Lower leg skin (tissue), 4 donors: ENCODE measurements at regions not wholly inside any gene's neighbourhood (a gene's known extent, or its start where the extent isn't known, plus 50 kb on each side); places are given as distances from the start of the nearest gene placed in this dataset.

ENCODE experiments used
- DNase-seq, 2 donors: peaks; one replicate each; pipeline ENCODE4 v3.0.0-alpha.2; 2019; ENCODE audit warnings: low spot score in 2 of 2
- H3K4me3 ChIP-seq: fragments of 200-600 bp; sonication (generic); 2 replicates; pipeline ENCODE4 v1.5.1; 2017; ENCODE audit warnings: mild to moderate bottlenecking, low read depth; ENCODE audit not compliant: poor library complexity, severe bottlenecking
- CTCF ChIP-seq, 3 donors: fragments of 450-650 bp; IDR thresholded peaks; one replicate each; pipeline ENCODE4 v1.5.1; 2016; ENCODE audit warnings: antibody characterized with exemption in 3 of 3, mild to moderate bottlenecking in 3 of 3, moderate library complexity in 2 of 3
- POLR2A ChIP-seq, 2 donors: fragments of 450-650 bp; IDR thresholded peaks; one replicate each; pipeline ENCODE4 v1.6.1; 2016 to 2017; ENCODE audit warnings: antibody characterized with exemption in 2 of 2, mild to moderate bottlenecking in 1 of 2, moderate library complexity in 1 of 2
- WGBS, 2 donors: methylation state at CpG; one replicate each; pipeline ENCODE4 v1.1.5; 2018; 5-methylcytosine and 5-hydroxymethylcytosine counted together
- intact Hi-C: fragments of 100-400 bp; cut with DNase I; formaldehyde crosslinking; loops from one replicate; pipeline ENCODE4 v1.15.0; 2023; ENCODE audit warnings: low total_unique reads

GRCh38 chr11:57121996-57122395, 59.8 kb upstream of the LRRC55 start:
- intact Hi-C loops = loop anchor here (5.0 kb wide), 1 partner anchor 280 kb away; no protein-coding TSS in a partner anchor
- DNase-seq = no peak
- TF ChIP-seq CTCF (IDR thresholded peaks at IDR 0.05) (no peak), POLR2A (IDR thresholded peaks at IDR 0.05) (no peak)
- 82 to 83% methylated on average over 1 of the region's 1 CpG for WGBS, 2 donors
- no peak overlapping the region for H3K4me3 ChIP-seq

GRCh38 chr11:57123590-57123989, 58.2 kb upstream of the LRRC55 start:
- H3K4me3 ChIP-seq = no peak overlapping the region
- no peak for DNase-seq
- WGBS, 2 donors = 59 to 67% methylated on average over 9 of the region's 9 CpGs
- intact Hi-C loops = loop anchor here (5.0 kb wide), 1 partner anchor 281 kb away; no protein-coding TSS in a partner anchor
- TF ChIP-seq POLR2A (IDR thresholded peaks at IDR 0.05) = no peak

GRCh38 chr11:57124505-57124904, 57.2 kb upstream of the LRRC55 start:
- TF ChIP-seq CTCF (IDR thresholded peaks at IDR 0.05) (no peak), POLR2A (IDR thresholded peaks at IDR 0.05) (no peak)
- 72 to 77% methylated on average over 7 of the region's 7 CpGs for WGBS, 2 donors
- no peak overlapping the region for H3K4me3 ChIP-seq
- intact Hi-C loops = loop anchor here (5.0 kb wide), 1 partner anchor 282 kb away; no protein-coding TSS in a partner anchor
- no peak for DNase-seq

- no peak overlapping the region for H3K4me3 ChIP-seq
- no peak for DNase-seq
- intact Hi-C loops = loop anchor here (5.0 kb wide), 1 partner anchor 283 kb away; no protein-coding TSS in a partner anchor
- WGBS, 2 donors = 56 to 67% methylated on average over 4 of the region's 4 CpGs
- TF ChIP-seq CTCF (IDR thresholded peaks at IDR 0.05) (no peak), POLR2A (IDR thresholded peaks at IDR 0.05) (no peak)
Measured at GRCh38 chr11:57124917-57125316, 56.8 kb upstream of the LRRC55 start.

- intact Hi-C loops = no loop called here
Measured at GRCh38 chr11:57126766-57127400, 54.9 kb upstream of the LRRC55 start.

More at GRCh38 chr11:57126766-57127400, 54.9 kb upstream of the LRRC55 start:
- TF ChIP-seq POLR2A (IDR thresholded peaks at IDR 0.05) (no peak), CTCF (IDR thresholded peaks at IDR 0.05) (no peak)
- no peak overlapping the region for H3K4me3 ChIP-seq
- 65 to 69% methylated on average over 3 of the region's 3 CpGs for WGBS, 2 donors
- DNase-seq = no peak
